ENCODE measurements at regions not wholly inside any gene's neighbourhood (a gene's known extent, or its start where the extent isn't known, plus 50 kb on each side); places are given as distances from the start of the nearest gene placed in this dataset.
"Not testable (repeated sequence)": the region's sequence is repeated elsewhere in the genome, so short reads cannot be mapped to it uniquely, and the experiment has no call there.

- no peak for DNase-seq
Measured at GRCh38 chr9:33739398-33739797, 56.0 kb upstream of the PRSS3 start.

DNA sequence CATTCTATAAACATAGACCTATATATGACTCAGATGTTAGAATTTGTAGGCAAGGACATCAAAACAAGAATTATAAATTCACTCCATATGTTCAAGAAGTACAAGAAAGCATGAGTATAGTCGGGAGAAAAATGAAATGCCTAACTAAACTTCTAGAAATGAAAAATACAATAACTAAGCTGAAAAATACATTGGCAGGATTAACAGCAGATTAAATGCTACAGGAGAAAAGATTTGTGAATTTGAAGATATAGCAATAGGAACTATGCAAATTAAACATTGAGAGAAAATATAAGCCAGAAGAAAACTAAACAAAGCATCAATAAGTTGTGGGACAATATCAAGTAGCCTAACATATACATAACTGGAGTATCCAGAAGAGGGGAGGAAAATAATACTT, 55.3 kb upstream of the PRSS3 start:
- no peak for DNase-seq

DNA sequence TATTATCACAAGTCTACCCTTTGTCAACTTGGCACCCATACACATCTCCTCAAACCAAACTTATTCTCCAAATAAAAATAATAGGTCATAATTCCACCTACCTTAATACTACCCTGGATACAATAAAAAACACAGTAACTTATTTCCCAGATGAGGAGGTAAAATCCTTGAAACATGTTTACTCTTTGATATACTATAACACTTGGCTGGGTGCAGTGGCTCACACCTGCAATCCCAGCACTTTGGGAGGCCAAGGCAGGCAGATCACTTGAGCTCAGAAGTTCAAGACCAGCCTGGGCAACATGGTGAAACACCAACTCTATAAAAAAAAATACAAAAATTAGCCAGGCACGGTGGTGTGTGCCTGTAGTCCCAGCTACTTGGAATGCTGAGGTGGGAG, 54.4 kb upstream of the PRSS3 start:
- DNase-seq = not testable (repeated sequence)

- DNase-seq = no peak
Measured at GRCh38 chr9:33742051-33742450, 53.3 kb upstream of the PRSS3 start.

GRCh38 chr9:33742519-33742918, 52.8 kb upstream of the PRSS3 start:
- DNase-seq = no peak
